Astrocyte (in vitro differentiated cells and primary cell): ENCODE measurements at regions not wholly inside any gene's neighbourhood (a gene's known extent, or its start where the extent isn't known, plus 50 kb on each side); places are given as distances from the start of the nearest gene placed in this dataset.

Source experiments
- DNase-seq: peaks from one replicate; pipeline ENCODE4 v3.0.0-alpha.2; 2010; ENCODE audit warnings: low read depth
- FAIRE-seq: peaks from 2 replicates; lab custom pipeline; 2011; peaks lifted over from hg19 to GRCh38; lab: Jason Lieb, UNC
- H2AFZ ChIP-seq: 2 replicates; pipeline ENCODE4 v1.6.0; 2012; ENCODE audit warnings: low read depth, low read length, inconsistent platforms
- H3K27ac ChIP-seq: 2 replicates; pipeline ENCODE4 v1.5.1; 2011; ENCODE audit warnings: low read depth, low read length, inconsistent platforms
- H3K27me3 ChIP-seq: 2 replicates; pipeline ENCODE4 v1.6.0; 2011; ENCODE audit warnings: low read length, inconsistent platforms; ENCODE audit not compliant: insufficient read depth
- H3K36me3 ChIP-seq: 2 replicates; pipeline ENCODE4 v1.5.1; 2011; ENCODE audit warnings: low read length, inconsistent platforms; ENCODE audit not compliant: insufficient read depth
- H3K4me1 ChIP-seq: 2 replicates; pipeline ENCODE4 v1.5.1; 2011; ENCODE audit warnings: low read length, inconsistent platforms; ENCODE audit not compliant: insufficient read depth
- H3K4me2 ChIP-seq: 2 replicates; pipeline ENCODE4 v1.6.0; 2012; ENCODE audit warnings: low read length, inconsistent platforms
- H3K4me3 ChIP-seq: 2 replicates; pipeline ENCODE4 v1.5.1; 2011; ENCODE audit warnings: low read depth, mild to moderate bottlenecking, low read length, inconsistent platforms; ENCODE audit not compliant: insufficient read depth
- H3K79me2 ChIP-seq: 2 replicates; pipeline ENCODE4 v1.6.0; 2012; ENCODE audit warnings: mild to moderate bottlenecking, low read length, inconsistent platforms; ENCODE audit not compliant: insufficient read depth
- H3K9ac ChIP-seq: 2 replicates; pipeline ENCODE4 v1.6.0; 2012; ENCODE audit warnings: mild to moderate bottlenecking, low read length, inconsistent platforms
- H3K9me3 ChIP-seq: 2 replicates; pipeline ENCODE4 v1.5.1; 2012; ENCODE audit warnings: low read depth, mild to moderate bottlenecking, low read length, inconsistent platforms; ENCODE audit not compliant: insufficient read depth
- H4K20me1 ChIP-seq: 2 replicates; pipeline ENCODE4 v1.6.0; 2012; ENCODE audit warnings: low read length, inconsistent platforms; ENCODE audit not compliant: insufficient read depth
- H3K27ac Mint-ChIP-seq: one replicate; pipeline ENCODE4 v1.8.0; 2021; ENCODE audit warnings: mild to moderate bottlenecking, mixed read lengths; ENCODE audit not compliant: unreplicated experiment
- H3K27me3 Mint-ChIP-seq: one replicate; pipeline ENCODE4 v1.8.0; 2021; ENCODE audit warnings: low read depth, mixed read lengths; ENCODE audit not compliant: unreplicated experiment
- H3K36me3 Mint-ChIP-seq: one replicate; pipeline ENCODE4 v1.8.0; 2021; ENCODE audit warnings: low read depth, mixed read lengths; ENCODE audit not compliant: unreplicated experiment
- H3K4me1 Mint-ChIP-seq: one replicate; pipeline ENCODE4 v1.8.0; 2021; ENCODE audit warnings: low read depth, mixed read lengths; ENCODE audit not compliant: unreplicated experiment
- H3K4me3 Mint-ChIP-seq: one replicate; pipeline ENCODE4 v1.8.0; 2021; ENCODE audit warnings: mild to moderate bottlenecking, moderate library complexity, mixed read lengths; ENCODE audit not compliant: unreplicated experiment
- H3K9me3 Mint-ChIP-seq: one replicate; pipeline ENCODE4 v1.8.0; 2021; ENCODE audit warnings: mild to moderate bottlenecking, mixed read lengths; ENCODE audit not compliant: unreplicated experiment
- CTCF ChIP-seq: IDR thresholded peaks from 2 replicates; pipeline ENCODE4 v1.5.1; 2011; ENCODE audit warnings: low read depth, mild to moderate bottlenecking, inconsistent platforms, low read length, moderate library complexity; ENCODE audit not compliant: insufficient read depth
- EZH2 ChIP-seq: IDR thresholded peaks from 2 replicates; pipeline ENCODE4 v1.6.1; 2012; ENCODE audit warnings: mild to moderate bottlenecking, low read length, inconsistent platforms; ENCODE audit not compliant: insufficient read depth

- no peak for DNase-seq
- no peak overlapping the region for H3K4me3 ChIP-seq
- no peaks in the 10 kb centered on the region for H4K20me1 ChIP-seq
- Mint-ChIP-seq H3K4me1 (peaks cover 32% of the 10 kb centered on the region), H3K27ac (no peak overlapping the region), H3K9me3 (no peaks in the 10 kb centered on the region), H3K4me3 (no peak overlapping the region), H3K36me3 (no peaks in the 10 kb centered on the region), H3K27me3 (no peaks in the 10 kb centered on the region)
- peaks cover 28% of the 10 kb centered on the region for H3K4me1 ChIP-seq
- no peak overlapping the region for H3K27ac ChIP-seq
- H3K9ac ChIP-seq: no peak overlapping the region
- FAIRE-seq: no peak
- no peak overlapping the region for H3K4me2 ChIP-seq
- H2AFZ ChIP-seq: no peak overlapping the region
- H3K9me3 ChIP-seq: no peaks in the 10 kb centered on the region
- no peaks in the 10 kb centered on the region for H3K36me3 ChIP-seq
- no peaks in the 10 kb centered on the region for H3K79me2 ChIP-seq
- H3K27me3 ChIP-seq: no peaks in the 10 kb centered on the region
- TF ChIP-seq CTCF (no peak), EZH2 (no peak)
Measured at GRCh38 chr3:152172460-152172859, 96.3 kb upstream of the MBNL1 start.

GRCh38 chr3:152173627-152174026 is 95.1 kb upstream of the MBNL1 start:
- Mint-ChIP-seq H3K4me1 (peaks cover 39% of the 10 kb centered on the region), H3K36me3 (no peaks in the 10 kb centered on the region), H3K27me3 (no peaks in the 10 kb centered on the region), H3K27ac (no peak overlapping the region), H3K9me3 (no peaks in the 10 kb centered on the region), H3K4me3 (no peak overlapping the region)
- peaks cover 28% of the 10 kb centered on the region for H3K4me1 ChIP-seq
- no peak overlapping the region for H3K4me3 ChIP-seq
- no peak for TF ChIP-seq CTCF
- no peak for TF ChIP-seq EZH2
- no peak overlapping the region for H3K27ac ChIP-seq
- H3K79me2 ChIP-seq: no peaks in the 10 kb centered on the region
- H3K9ac ChIP-seq: no peak overlapping the region
- no peaks in the 10 kb centered on the region for H3K36me3 ChIP-seq
- H2AFZ ChIP-seq: no peak overlapping the region
- no peak for FAIRE-seq
- no peak overlapping the region for H3K4me2 ChIP-seq
- no peaks in the 10 kb centered on the region for H3K27me3 ChIP-seq
- no peaks in the 10 kb centered on the region for H3K9me3 ChIP-seq
- no peaks in the 10 kb centered on the region for H4K20me1 ChIP-seq
- no peak for DNase-seq

- Histone ChIP-seq H3K27me3 (no peaks in the 10 kb centered on the region), H3K9me3 (no peaks in the 10 kb centered on the region), H3K4me1 (peaks cover 28% of the 10 kb centered on the region), H3K27ac (peak overlapping the region; percentile 55), H4K20me1 (no peaks in the 10 kb centered on the region), H3K4me3 (no peak overlapping the region), H3K79me2 (no peaks in the 10 kb centered on the region), H2AFZ (no peak overlapping the region), H3K9ac (peak overlapping the region; percentile 6), H3K4me2 (peak overlapping the region; percentile 72), H3K36me3 (no peaks in the 10 kb centered on the region)
- Mint-ChIP-seq H3K27me3 (no peaks in the 10 kb centered on the region), H3K4me3 (no peak overlapping the region), H3K36me3 (no peaks in the 10 kb centered on the region), H3K9me3 (no peaks in the 10 kb centered on the region), H3K4me1 (peaks cover 39% of the 10 kb centered on the region), H3K27ac (no peak overlapping the region)
- FAIRE-seq (peak; percentile 68), DNase-seq (peak; percentile 41)
- TF ChIP-seq CTCF (no peak), EZH2 (no peak)
Measured at GRCh38 chr3:152174876-152175527, 93.7 kb upstream of the MBNL1 start.
